Activated CD4-positive, alpha-beta T cell treated with anti-CD3 and anti-CD28 coated beads, Interleukin-2, amount 50 U/mL, for 4 hours (primary cell): ENCODE measurements at regions not wholly inside any gene's neighbourhood (a gene's known extent, or its start where the extent isn't known, plus 50 kb on each side); places are given as distances from the start of the nearest gene placed in this dataset.
"Not testable (repeated sequence)": the region's sequence is repeated elsewhere in the genome, so short reads cannot be mapped to it uniquely, and the experiment has no call there.

Experiments used
- DNase-seq, 2 experiments: peaks; one replicate each; pipeline ENCODE4 v3.0.0-alpha.2; 2020

GRCh38 chr1:221029981-221030649, 150.9 kb downstream of the HLX start:
- no peak for DNase-seq

- no peak for DNase-seq
Observed at GRCh38 chr1:221030990-221031389, 151.7 kb downstream of the HLX start.

- DNase-seq, result no peak
Observed at GRCh38 chr1:221031458-221032203, 152.4 kb downstream of the HLX start.

GRCh38 chr1:221032204-221032585, 153.0 kb downstream of the HLX start:
- DNase-seq, result no peak

GRCh38 chr1:221032637-221033280, 153.5 kb downstream of the HLX start:
- DNase-seq, result no peak

GRCh38 chr1:221035662-221036153, 156.5 kb downstream of the HLX start:
- DNase-seq, result no peak

- no peak for DNase-seq
Observed at GRCh38 chr1:221039616-221040015, 160.4 kb downstream of the HLX start.

- no peak for DNase-seq
Observed at GRCh38 chr1:221040101-221040500, 160.9 kb downstream of the HLX start.

GRCh38 chr1:221040691-221041285, 161.5 kb downstream of the HLX start:
- no peak for DNase-seq

GRCh38 chr1:221044538-221044937, 165.3 kb downstream of the HLX start:
- DNase-seq, result no peak

- DNase-seq, result no peak
Observed at GRCh38 chr1:221045151-221045550, 165.9 kb downstream of the HLX start.

GRCh38 chr1:221045842-221046831, 166.9 kb downstream of the HLX start:
- no peak for DNase-seq

GRCh38 chr1:221051391-221051790, 172.1 kb downstream of the HLX start:
- not testable (repeated sequence) for DNase-seq

GRCh38 chr1:221053889-221054288, 174.6 kb downstream of the HLX start:
- DNase-seq, result no peak

- DNase-seq, result no peak
Observed at GRCh38 chr1:221059506-221059905, 180.3 kb downstream of the HLX start.

GRCh38 chr1:221063651-221064050, 184.4 kb downstream of the HLX start:
- DNase-seq, result no peak

GRCh38 chr1:221066351-221067001, 187.2 kb downstream of the HLX start:
- no peak for DNase-seq

GRCh38 chr1:221067721-221068120, 188.5 kb downstream of the HLX start:
- DNase-seq, result no peak

- DNase-seq, result no peak
Observed at GRCh38 chr1:221069178-221069903, 190.1 kb downstream of the HLX start.

GRCh38 chr1:221069986-221070385, 190.7 kb downstream of the HLX start:
- no peak for DNase-seq

- no peak for DNase-seq
Observed at GRCh38 chr1:221071777-221072176, 192.5 kb downstream of the HLX start.
